GM23338 (cell line): ENCODE measurements at regions not wholly inside any gene's neighbourhood (a gene's known extent, or its start where the extent isn't known, plus 50 kb on each side); places are given as distances from the start of the nearest gene placed in this dataset.

Source experiments
- ATAC-seq: fragments of 200-7000 bp; cut with Tn5 transposase; 3 replicates; pipeline ENCODE4 v1.9.1; 2020
- DNase-seq: peaks from one replicate; pipeline ENCODE4 v3.0.0-alpha.2; 2015; ENCODE audit warnings: low spot score
- H2AFZ ChIP-seq: fragments of 200-600 bp; sonication (generic); 2 replicates; pipeline ENCODE4 v1.8.0; 2016; ENCODE audit warnings: antibody characterized with exemption, mild to moderate bottlenecking, moderate library complexity
- H3F3A ChIP-seq: fragments of 200-600 bp; sonication (generic); replicated peaks from 2 replicates; pipeline ENCODE4 v1.8.0; 2017; ENCODE audit warnings: antibody characterized with exemption, mixed run types, low read depth
- H3K27ac ChIP-seq: fragments of 200-600 bp; sonication (generic); 2 replicates; pipeline ENCODE4 v1.6.1; 2016; ENCODE audit warnings: low read depth
- H3K27me3 ChIP-seq: fragments of 200-600 bp; sonication (generic); 2 replicates; pipeline ENCODE4 v1.8.0; 2016; ENCODE audit warnings: mild to moderate bottlenecking, mixed run types, moderate library complexity; ENCODE audit not compliant: insufficient read depth
- H3K36me3 ChIP-seq: fragments of 200-600 bp; sonication (generic); 2 replicates; pipeline ENCODE4 v1.8.0; 2016; ENCODE audit warnings: mild to moderate bottlenecking; ENCODE audit not compliant: insufficient read depth
- H3K4me1 ChIP-seq: fragments of 200-600 bp; sonication (generic); 2 replicates; pipeline ENCODE4 v1.8.0; 2016; ENCODE audit warnings: mild to moderate bottlenecking, moderate library complexity; ENCODE audit not compliant: insufficient read depth
- H3K4me2 ChIP-seq: fragments of 200-600 bp; sonication (generic); 2 replicates; pipeline ENCODE4 v1.7.1; 2017; ENCODE audit warnings: mixed run types
- H3K4me3 ChIP-seq: fragments of 200-600 bp; sonication (generic); 2 replicates; pipeline ENCODE4 v1.6.1; 2016; ENCODE audit warnings: mixed run types
- H3K79me2 ChIP-seq: fragments of 200-600 bp; sonication (generic); replicated peaks from 2 replicates; pipeline ENCODE4 v1.8.0; 2017; ENCODE audit warnings: mild to moderate bottlenecking; ENCODE audit not compliant: insufficient read depth
- H3K9me2 ChIP-seq: fragments of 200-600 bp; sonication (generic); 2 replicates; pipeline ENCODE4 v1.8.0; 2017; ENCODE audit not compliant: insufficient read depth
- H4K20me1 ChIP-seq: fragments of 200-600 bp; sonication (generic); replicated peaks from 2 replicates; pipeline ENCODE4 v1.8.0; 2017; ENCODE audit warnings: mild to moderate bottlenecking; ENCODE audit not compliant: insufficient read depth
- H3K27ac Mint-ChIP-seq: 2 replicates; pipeline ENCODE4 v1.8.0; 2020; ENCODE audit warnings: inconsistent platforms, mild to moderate bottlenecking, moderate library complexity, mixed read lengths
- H3K27me3 Mint-ChIP-seq: 3 replicates; pipeline ENCODE4 v1.8.0; 2022; ENCODE audit warnings: low read depth, mild to moderate bottlenecking, moderate library complexity, mixed read lengths, inconsistent platforms; ENCODE audit not compliant: insufficient read depth, poor library complexity
- H3K36me3 Mint-ChIP-seq: 3 replicates; pipeline ENCODE4 v1.8.0; 2021; ENCODE audit warnings: low read depth, mild to moderate bottlenecking, inconsistent platforms, moderate library complexity, mixed read lengths
- H3K4me1 Mint-ChIP-seq: 3 replicates; pipeline ENCODE4 v1.8.0; 2020; ENCODE audit warnings: mild to moderate bottlenecking, inconsistent platforms, mixed read lengths
- H3K4me3 Mint-ChIP-seq: 3 replicates; pipeline ENCODE4 v1.8.0; 2021; ENCODE audit warnings: moderate library complexity, mild to moderate bottlenecking, inconsistent platforms, mixed read lengths
- H3K9me3 Mint-ChIP-seq: 3 replicates; pipeline ENCODE4 v1.8.0; 2020; ENCODE audit warnings: moderate library complexity, mild to moderate bottlenecking, inconsistent platforms, mixed read lengths
- CREB1 ChIP-seq: fragments of 250-450 bp; sonication (Bioruptor Pico); IDR thresholded peaks from 2 replicates; pipeline ENCODE4 v1.5.0; 2020; ENCODE audit warnings: low read depth, mild to moderate bottlenecking, moderate library complexity
- EZH2 ChIP-seq: fragments of 200-600 bp; sonication (generic); IDR thresholded peaks from one replicate; pipeline ENCODE4 v1.8.0; 2017; ENCODE audit warnings: antibody characterized with exemption, mild to moderate bottlenecking, low read depth; ENCODE audit not compliant: unreplicated experiment
- EZH2phosphoT487 ChIP-seq: fragments of 200-600 bp; sonication (generic); IDR thresholded peaks from one replicate; pipeline ENCODE4 v1.8.1; 2018; ENCODE audit warnings: antibody characterized with exemption; ENCODE audit not compliant: unreplicated experiment
- NANOG ChIP-seq: IDR thresholded peaks from 2 replicates; pipeline ENCODE4 v1.6.1; 2016; ENCODE audit warnings: antibody characterized with exemption, borderline replicate concordance
- STAT1 ChIP-seq: IDR thresholded peaks from one replicate; pipeline ENCODE4 v1.6.1; 2016; ENCODE audit warnings: antibody characterized with exemption; ENCODE audit not compliant: unreplicated experiment
- ZNF114 ChIP-seq: fragments of 250-450 bp; sonication (Bioruptor Pico); IDR thresholded peaks from 2 replicates; pipeline ENCODE4 v1.5.0; 2020; ENCODE audit warnings: mild to moderate bottlenecking, moderate library complexity
- ZNF331 ChIP-seq: fragments of 250-450 bp; sonication (Bioruptor Pico); IDR thresholded peaks from 2 replicates; pipeline ENCODE4 v1.5.0; 2020; ENCODE audit warnings: low read depth, mild to moderate bottlenecking, moderate library complexity
- TF ChIP-seq, protein P1 (sequence below): fragments of 250-450 bp; sonication (Bioruptor Pico); IDR thresholded peaks from 2 replicates; pipeline ENCODE4 v1.5.0; 2020; ENCODE audit warnings: mild to moderate bottlenecking, moderate library complexity
- TF ChIP-seq, protein P2 (sequence below), 2 experiments: fragments of 200-600 bp in 1 of 2; sonication (generic) in 1 of 2; conservative IDR thresholded peaks; 2 replicates each; pipeline versions ENCODE4 v1.5.1 to v1.6.1; 2016 to 2017; ENCODE audit warnings: antibody characterized with exemption in 2 of 2, low read depth in 2 of 2, mild to moderate bottlenecking in 2 of 2, moderate library complexity in 1 of 2
- TF ChIP-seq, protein P3 (sequence below): IDR thresholded peaks from one replicate; pipeline ENCODE4 v1.6.1; 2018; ENCODE audit warnings: antibody characterized with exemption; ENCODE audit not compliant: unreplicated experiment
- TF ChIP-seq, protein P4 (sequence below): IDR thresholded peaks from 2 replicates; pipeline ENCODE4 v1.6.1; 2016; ENCODE audit warnings: antibody characterized with exemption

DNA sequence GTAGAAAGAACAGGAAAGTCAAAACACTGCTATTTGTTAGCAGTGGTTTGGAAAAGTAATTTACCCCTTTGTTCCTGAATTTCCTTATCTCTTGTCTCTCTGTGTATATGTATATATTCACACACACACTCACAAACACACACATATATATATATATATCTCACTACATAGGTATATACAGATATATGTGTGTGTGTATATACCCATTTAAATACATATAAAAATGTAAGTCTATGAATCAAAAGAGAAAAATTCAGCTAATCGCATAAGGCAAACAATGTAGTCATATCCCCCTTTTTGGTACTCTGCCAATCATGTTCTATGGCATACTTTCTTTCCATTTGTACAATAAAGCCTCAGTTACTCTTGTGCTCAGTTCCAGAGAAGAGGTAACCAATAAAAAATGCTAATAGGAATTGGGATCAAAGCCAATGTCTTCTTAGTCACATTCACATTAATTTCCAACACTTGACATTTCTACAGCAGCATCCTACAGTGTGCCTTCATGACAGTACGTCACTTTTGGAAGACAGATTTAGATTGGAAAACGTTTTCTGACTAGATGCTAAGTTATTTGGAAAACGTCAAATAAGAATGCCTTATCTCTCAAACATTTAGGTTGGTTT lies 94.6 kb downstream of the MC4R start (continued):
- TF ChIP-seq, protein P1, sequence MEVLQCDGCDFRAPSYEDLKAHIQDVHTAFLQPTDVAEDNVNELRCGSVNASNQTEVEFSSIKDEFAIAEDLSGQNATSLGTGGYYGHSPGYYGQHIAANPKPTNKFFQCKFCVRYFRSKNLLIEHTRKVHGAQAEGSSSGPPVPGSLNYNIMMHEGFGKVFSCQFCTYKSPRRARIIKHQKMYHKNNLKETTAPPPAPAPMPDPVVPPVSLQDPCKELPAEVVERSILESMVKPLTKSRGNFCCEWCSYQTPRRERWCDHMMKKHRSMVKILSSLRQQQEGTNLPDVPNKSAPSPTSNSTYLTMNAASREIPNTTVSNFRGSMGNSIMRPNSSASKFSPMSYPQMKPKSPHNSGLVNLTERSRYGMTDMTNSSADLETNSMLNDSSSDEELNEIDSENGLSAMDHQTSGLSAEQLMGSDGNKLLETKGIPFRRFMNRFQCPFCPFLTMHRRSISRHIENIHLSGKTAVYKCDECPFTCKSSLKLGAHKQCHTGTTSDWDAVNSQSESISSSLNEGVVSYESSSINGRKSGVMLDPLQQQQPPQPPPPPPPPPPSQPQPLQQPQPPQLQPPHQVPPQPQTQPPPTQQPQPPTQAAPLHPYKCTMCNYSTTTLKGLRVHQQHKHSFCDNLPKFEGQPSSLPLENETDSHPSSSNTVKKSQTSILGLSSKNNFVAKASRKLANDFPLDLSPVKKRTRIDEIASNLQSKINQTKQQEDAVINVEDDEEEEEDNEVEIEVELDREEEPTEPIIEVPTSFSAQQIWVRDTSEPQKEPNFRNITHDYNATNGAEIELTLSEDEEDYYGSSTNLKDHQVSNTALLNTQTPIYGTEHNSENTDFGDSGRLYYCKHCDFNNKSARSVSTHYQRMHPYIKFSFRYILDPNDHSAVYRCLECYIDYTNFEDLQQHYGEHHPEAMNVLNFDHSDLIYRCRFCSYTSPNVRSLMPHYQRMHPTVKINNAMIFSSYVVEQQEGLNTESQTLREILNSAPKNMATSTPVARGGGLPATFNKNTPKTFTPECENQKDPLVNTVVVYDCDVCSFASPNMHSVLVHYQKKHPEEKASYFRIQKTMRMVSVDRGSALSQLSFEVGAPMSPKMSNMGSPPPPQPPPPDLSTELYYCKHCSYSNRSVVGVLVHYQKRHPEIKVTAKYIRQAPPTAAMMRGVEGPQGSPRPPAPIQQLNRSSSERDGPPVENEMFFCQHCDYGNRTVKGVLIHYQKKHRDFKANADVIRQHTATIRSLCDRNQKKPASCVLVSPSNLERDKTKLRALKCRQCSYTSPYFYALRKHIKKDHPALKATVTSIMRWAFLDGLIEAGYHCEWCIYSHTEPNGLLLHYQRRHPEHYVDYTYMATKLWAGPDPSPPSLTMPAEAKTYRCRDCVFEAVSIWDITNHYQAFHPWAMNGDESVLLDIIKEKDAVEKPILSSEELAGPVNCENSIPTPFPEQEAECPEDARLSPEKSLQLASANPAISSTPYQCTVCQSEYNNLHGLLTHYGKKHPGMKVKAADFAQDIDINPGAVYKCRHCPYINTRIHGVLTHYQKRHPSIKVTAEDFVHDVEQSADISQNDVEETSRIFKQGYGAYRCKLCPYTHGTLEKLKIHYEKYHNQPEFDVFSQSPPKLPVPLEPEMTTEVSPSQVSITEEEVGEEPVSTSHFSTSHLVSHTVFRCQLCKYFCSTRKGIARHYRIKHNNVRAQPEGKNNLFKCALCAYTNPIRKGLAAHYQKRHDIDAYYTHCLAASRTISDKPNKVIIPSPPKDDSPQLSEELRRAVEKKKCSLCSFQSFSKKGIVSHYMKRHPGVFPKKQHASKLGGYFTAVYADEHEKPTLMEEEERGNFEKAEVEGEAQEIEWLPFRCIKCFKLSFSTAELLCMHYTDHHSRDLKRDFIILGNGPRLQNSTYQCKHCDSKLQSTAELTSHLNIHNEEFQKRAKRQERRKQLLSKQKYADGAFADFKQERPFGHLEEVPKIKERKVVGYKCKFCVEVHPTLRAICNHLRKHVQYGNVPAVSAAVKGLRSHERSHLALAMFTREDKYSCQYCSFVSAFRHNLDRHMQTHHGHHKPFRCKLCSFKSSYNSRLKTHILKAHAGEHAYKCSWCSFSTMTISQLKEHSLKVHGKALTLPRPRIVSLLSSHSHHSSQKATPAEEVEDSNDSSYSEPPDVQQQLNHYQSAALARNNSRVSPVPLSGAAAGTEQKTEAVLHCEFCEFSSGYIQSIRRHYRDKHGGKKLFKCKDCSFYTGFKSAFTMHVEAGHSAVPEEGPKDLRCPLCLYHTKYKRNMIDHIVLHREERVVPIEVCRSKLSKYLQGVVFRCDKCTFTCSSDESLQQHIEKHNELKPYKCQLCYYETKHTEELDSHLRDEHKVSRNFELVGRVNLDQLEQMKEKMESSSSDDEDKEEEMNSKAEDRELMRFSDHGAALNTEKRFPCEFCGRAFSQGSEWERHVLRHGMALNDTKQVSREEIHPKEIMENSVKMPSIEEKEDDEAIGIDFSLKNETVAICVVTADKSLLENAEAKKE (CRISPR knock-in tag), result no peak

DNA sequence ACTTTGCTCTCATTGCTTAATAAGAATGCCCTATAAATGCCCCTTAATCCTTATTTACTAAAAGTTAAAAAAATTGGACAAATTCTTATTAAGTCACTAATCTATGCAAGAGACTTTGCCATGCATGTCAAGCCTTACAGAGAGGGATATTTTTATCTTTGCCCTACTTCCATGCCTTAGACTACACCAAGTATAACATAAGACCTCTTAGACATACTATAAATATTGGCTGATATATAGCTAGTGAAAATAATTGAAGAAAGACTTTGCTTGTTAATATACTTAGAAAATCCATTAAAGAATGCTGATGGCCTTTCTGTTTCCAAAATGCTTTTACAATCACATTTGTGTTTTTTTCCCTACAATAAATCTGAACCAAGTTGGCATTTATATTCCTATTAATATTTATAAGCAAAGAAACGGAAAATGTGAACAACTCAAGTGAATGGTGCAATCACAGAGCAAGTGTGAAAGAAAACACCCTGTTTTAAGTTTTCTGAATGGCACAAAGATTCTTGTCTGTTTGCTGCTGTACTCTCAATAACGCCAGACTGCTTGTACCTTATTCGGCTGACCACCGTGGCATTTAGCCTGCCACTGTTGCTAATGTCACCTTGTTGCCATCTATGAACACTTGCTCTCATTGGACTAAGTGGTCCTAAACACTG lies 105.0 kb downstream of the MC4R start:
- Histone ChIP-seq H2AFZ (no peak overlapping the region), H3K27me3 (no peaks in the 10 kb centered on the region), H3K79me2 (no peaks in the 10 kb centered on the region), H3K4me2 (no peak overlapping the region), H3K27ac (no peak overlapping the region), H3F3A (no peaks in the 10 kb centered on the region), H4K20me1 (no peaks in the 10 kb centered on the region), H3K4me3 (no peak overlapping the region), H3K4me1 (no peaks in the 10 kb centered on the region), H3K36me3 (no peaks in the 10 kb centered on the region), H3K9me2 (no peaks in the 10 kb centered on the region; the same call in 1 of the 2 replicates)
- Mint-ChIP-seq H3K9me3 (no peaks in the 10 kb centered on the region), H3K4me3 (no peak overlapping the region), H3K36me3 (no peaks in the 10 kb centered on the region), H3K4me1 (no peaks in the 10 kb centered on the region; the same call in 2 of the 3 replicates), H3K27me3 (no peaks in the 10 kb centered on the region), H3K27ac (no peak overlapping the region)
- no peak for DNase-seq
- no peak for ATAC-seq
- TF ChIP-seq CREB1 (CRISPR knock-in tag), result no peak
- TF ChIP-seq, protein P2, sequence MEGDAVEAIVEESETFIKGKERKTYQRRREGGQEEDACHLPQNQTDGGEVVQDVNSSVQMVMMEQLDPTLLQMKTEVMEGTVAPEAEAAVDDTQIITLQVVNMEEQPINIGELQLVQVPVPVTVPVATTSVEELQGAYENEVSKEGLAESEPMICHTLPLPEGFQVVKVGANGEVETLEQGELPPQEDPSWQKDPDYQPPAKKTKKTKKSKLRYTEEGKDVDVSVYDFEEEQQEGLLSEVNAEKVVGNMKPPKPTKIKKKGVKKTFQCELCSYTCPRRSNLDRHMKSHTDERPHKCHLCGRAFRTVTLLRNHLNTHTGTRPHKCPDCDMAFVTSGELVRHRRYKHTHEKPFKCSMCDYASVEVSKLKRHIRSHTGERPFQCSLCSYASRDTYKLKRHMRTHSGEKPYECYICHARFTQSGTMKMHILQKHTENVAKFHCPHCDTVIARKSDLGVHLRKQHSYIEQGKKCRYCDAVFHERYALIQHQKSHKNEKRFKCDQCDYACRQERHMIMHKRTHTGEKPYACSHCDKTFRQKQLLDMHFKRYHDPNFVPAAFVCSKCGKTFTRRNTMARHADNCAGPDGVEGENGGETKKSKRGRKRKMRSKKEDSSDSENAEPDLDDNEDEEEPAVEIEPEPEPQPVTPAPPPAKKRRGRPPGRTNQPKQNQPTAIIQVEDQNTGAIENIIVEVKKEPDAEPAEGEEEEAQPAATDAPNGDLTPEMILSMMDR (conservative IDR thresholded peaks at IDR 0.05; ENCODE audit: low read depth in 2 of 2), result no peak
- TF ChIP-seq NANOG, result no peak
- TF ChIP-seq, protein P3, sequence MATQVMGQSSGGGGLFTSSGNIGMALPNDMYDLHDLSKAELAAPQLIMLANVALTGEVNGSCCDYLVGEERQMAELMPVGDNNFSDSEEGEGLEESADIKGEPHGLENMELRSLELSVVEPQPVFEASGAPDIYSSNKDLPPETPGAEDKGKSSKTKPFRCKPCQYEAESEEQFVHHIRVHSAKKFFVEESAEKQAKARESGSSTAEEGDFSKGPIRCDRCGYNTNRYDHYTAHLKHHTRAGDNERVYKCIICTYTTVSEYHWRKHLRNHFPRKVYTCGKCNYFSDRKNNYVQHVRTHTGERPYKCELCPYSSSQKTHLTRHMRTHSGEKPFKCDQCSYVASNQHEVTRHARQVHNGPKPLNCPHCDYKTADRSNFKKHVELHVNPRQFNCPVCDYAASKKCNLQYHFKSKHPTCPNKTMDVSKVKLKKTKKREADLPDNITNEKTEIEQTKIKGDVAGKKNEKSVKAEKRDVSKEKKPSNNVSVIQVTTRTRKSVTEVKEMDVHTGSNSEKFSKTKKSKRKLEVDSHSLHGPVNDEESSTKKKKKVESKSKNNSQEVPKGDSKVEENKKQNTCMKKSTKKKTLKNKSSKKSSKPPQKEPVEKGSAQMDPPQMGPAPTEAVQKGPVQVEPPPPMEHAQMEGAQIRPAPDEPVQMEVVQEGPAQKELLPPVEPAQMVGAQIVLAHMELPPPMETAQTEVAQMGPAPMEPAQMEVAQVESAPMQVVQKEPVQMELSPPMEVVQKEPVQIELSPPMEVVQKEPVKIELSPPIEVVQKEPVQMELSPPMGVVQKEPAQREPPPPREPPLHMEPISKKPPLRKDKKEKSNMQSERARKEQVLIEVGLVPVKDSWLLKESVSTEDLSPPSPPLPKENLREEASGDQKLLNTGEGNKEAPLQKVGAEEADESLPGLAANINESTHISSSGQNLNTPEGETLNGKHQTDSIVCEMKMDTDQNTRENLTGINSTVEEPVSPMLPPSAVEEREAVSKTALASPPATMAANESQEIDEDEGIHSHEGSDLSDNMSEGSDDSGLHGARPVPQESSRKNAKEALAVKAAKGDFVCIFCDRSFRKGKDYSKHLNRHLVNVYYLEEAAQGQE, result no peak
- no peak for TF ChIP-seq STAT1
- TF ChIP-seq, protein P4, sequence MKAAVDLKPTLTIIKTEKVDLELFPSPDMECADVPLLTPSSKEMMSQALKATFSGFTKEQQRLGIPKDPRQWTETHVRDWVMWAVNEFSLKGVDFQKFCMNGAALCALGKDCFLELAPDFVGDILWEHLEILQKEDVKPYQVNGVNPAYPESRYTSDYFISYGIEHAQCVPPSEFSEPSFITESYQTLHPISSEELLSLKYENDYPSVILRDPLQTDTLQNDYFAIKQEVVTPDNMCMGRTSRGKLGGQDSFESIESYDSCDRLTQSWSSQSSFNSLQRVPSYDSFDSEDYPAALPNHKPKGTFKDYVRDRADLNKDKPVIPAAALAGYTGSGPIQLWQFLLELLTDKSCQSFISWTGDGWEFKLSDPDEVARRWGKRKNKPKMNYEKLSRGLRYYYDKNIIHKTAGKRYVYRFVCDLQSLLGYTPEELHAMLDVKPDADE, result no peak
- no peak for TF ChIP-seq ZNF114 (CRISPR knock-in tag)
- no peak for TF ChIP-seq ZNF331
- TF ChIP-seq EZH2, result no peak
- TF ChIP-seq EZH2phosphoT487, result no peak
